D721Med (cell line): ENCODE measurements at regions not wholly inside any gene's neighbourhood (a gene's known extent, or its start where the extent isn't known, plus 50 kb on each side); places are given as distances from the start of the nearest gene placed in this dataset.

Experiments used
- DNase-seq: peaks from one replicate; pipeline ENCODE4 v3.0.0; 2011; ENCODE audit warnings: low spot score; ENCODE audit not compliant: insufficient read length
- FAIRE-seq: peaks from 2 replicates; lab custom pipeline; 2011; peaks lifted over from hg19 to GRCh38; lab: Jason Lieb, UNC
- CTCF ChIP-seq: IDR thresholded peaks from 2 replicates; pipeline ENCODE4 v1.5.1; 2012; ENCODE audit warnings: mild to moderate bottlenecking, control low read depth; ENCODE audit not compliant: insufficient read depth; ENCODE audit errors: missing control alignments

GRCh38 chr2:176500901-176501300 lies 231.7 kb downstream of the MTX2 start:
- no peak for TF ChIP-seq CTCF
- FAIRE-seq (no peak), DNase-seq (no peak)

- FAIRE-seq (no peak), DNase-seq (no peak)
- no peak for TF ChIP-seq CTCF
Observed at GRCh38 chr2:176501617-176502016, 232.4 kb downstream of the MTX2 start.

- FAIRE-seq (no peak), DNase-seq (no peak)
- no peak for TF ChIP-seq CTCF
Observed at GRCh38 chr2:176502619-176503018, 233.4 kb downstream of the MTX2 start.

- TF ChIP-seq CTCF = no peak
- FAIRE-seq = no peak
- DNase-seq = no peak
Observed at GRCh38 chr2:176503776-176504175, 234.5 kb downstream of the MTX2 start.

- no peak for DNase-seq
- no peak for TF ChIP-seq CTCF
- no peak for FAIRE-seq
Observed at GRCh38 chr2:176504440-176504839, 235.2 kb downstream of the MTX2 start.

GRCh38 chr2:176507786-176508185 lies 238.5 kb downstream of the MTX2 start:
- FAIRE-seq (no peak), DNase-seq (no peak)
- no peak for TF ChIP-seq CTCF

- DNase-seq (no peak), FAIRE-seq (no peak)
- TF ChIP-seq CTCF = no peak
Observed at GRCh38 chr2:176508374-176508773, 239.1 kb downstream of the MTX2 start.
